H1 (cell line): ENCODE measurements at regions not wholly inside any gene's neighbourhood (a gene's known extent, or its start where the extent isn't known, plus 50 kb on each side); places are given as distances from the start of the nearest gene placed in this dataset.

Experiments
- CEBPB ChIP-seq: IDR thresholded peaks from 2 replicates; pipeline ENCODE4 v1.6.1; 2012; ENCODE audit warnings: low read depth, low read length
- CTCF ChIP-seq, 3 experiments: IDR thresholded peaks; 1 replicate in 2 of 3; 2 replicates in 1 of 3; pipeline versions ENCODE4 v1.5.1 to v1.6.1; 2011; ENCODE audit warnings: low read length in 3 of 3, mild to moderate bottlenecking in 3 of 3, inconsistent platforms in 2 of 3, low read depth in 1 of 3, moderate library complexity in 1 of 3; ENCODE audit not compliant: insufficient read depth in 1 of 3; ENCODE audit errors: control extremely low read depth in 1 of 3
- EZH2 ChIP-seq: fragments of 200-600 bp; sonication (generic); IDR thresholded peaks from 2 replicates; pipeline ENCODE4 v1.7.1; 2012; ENCODE audit warnings: low read depth, mild to moderate bottlenecking, moderate library complexity, low read length, inconsistent platforms; ENCODE audit not compliant: severe bottlenecking
- KDM4A ChIP-seq: IDR thresholded peaks from one replicate; pipeline ENCODE4 v1.7.1; 2012; ENCODE audit warnings: low read depth, mild to moderate bottlenecking, moderate library complexity, low read length, inconsistent platforms; ENCODE audit not compliant: severe bottlenecking
- MAX ChIP-seq: IDR thresholded peaks from 2 replicates; pipeline ENCODE4 v1.6.1; 2012; ENCODE audit warnings: inconsistent platforms
- NRF1 ChIP-seq: IDR thresholded peaks from 2 replicates; pipeline ENCODE4 v1.6.1; 2011; ENCODE audit warnings: mild to moderate bottlenecking, low read depth, low read length, improper control_type of control experiment
- POLR2A ChIP-seq, 2 experiments: IDR thresholded peaks; 1 replicate in 1 of 2; 2 replicates in 1 of 2; pipeline ENCODE4 v1.6.1; 2011; ENCODE audit warnings: low read depth in 2 of 2, low read length in 2 of 2, mild to moderate bottlenecking in 2 of 2; ENCODE audit errors: control extremely low read depth in 1 of 2
- POLR2AphosphoS5 ChIP-seq: IDR thresholded peaks from 2 replicates; pipeline ENCODE4 v1.6.1; 2011; ENCODE audit warnings: low read depth, low read length
- RAD21 ChIP-seq, 2 experiments: IDR thresholded peaks in 1 of 2; conservative IDR thresholded peaks in 1 of 2; 2 replicates each; pipeline ENCODE4 v1.6.1; 2011; ENCODE audit warnings: low read depth in 2 of 2, low read length in 2 of 2, improper control_type of control experiment in 1 of 2, inconsistent platforms in 1 of 2, mild to moderate bottlenecking in 1 of 2, moderate library complexity in 1 of 2
- SP4 ChIP-seq: IDR thresholded peaks from 2 replicates; pipeline ENCODE4 v1.6.1; 2012; ENCODE audit warnings: low read length, inconsistent platforms
- TCF12 ChIP-seq: IDR thresholded peaks from 2 replicates; pipeline ENCODE4 v1.6.1; 2011; ENCODE audit warnings: low read depth, mild to moderate bottlenecking, low read length
- YY1 ChIP-seq: IDR thresholded peaks from 2 replicates; pipeline ENCODE4 v1.6.1; 2011; ENCODE audit warnings: low read depth, mild to moderate bottlenecking, low read length
- ZNF274 ChIP-seq: IDR thresholded peaks from 2 replicates; pipeline ENCODE4 v1.7.0; 2012; ENCODE audit warnings: low read length, borderline replicate concordance; ENCODE audit errors: extremely low read depth

GRCh38 chr12:93960521-93960920 is 187.9 kb upstream of the PLXNC1 start:
- TF ChIP-seq EZH2 (no peak), TCF12 (no peak), CTCF (IDR thresholded peaks at IDR 0.05; ENCODE audit: control extremely low read depth in 1 of 3, insufficient read depth in 1 of 3, low read depth in 1 of 3, low read length in 3 of 3) (no peak), YY1 (no peak), NRF1 (no peak), POLR2A (IDR thresholded peaks at IDR 0.05; ENCODE audit: control extremely low read depth in 1 of 2, low read depth in 2 of 2, low read length in 2 of 2) (no peak), MAX (no peak), SP4 (no peak), KDM4A (no peak), CEBPB (no peak), POLR2AphosphoS5 (no peak), ZNF274 (no peak), RAD21 (IDR thresholded peaks at IDR 0.05 in 1 of 2, conservative IDR thresholded peaks at IDR 0.05 in 1 of 2; ENCODE audit: low read depth in 2 of 2, low read length in 2 of 2) (no peak)
